ENCODE measurements at regions not wholly inside any gene's neighbourhood (a gene's known extent, or its start where the extent isn't known, plus 50 kb on each side); places are given as distances from the start of the nearest gene placed in this dataset.

- no peak for DNase-seq
These were observed 2003.4 kb downstream of the MAT2B start for GRCh38 chr5:165508861-165509260.

GRCh38 chr5:165521816-165522610 is 2016.6 kb downstream of the MAT2B start:
- no peak for DNase-seq

GRCh38 chr5:165525271-165525670 is 2019.9 kb downstream of the MAT2B start:
- DNase-seq, result no peak

GRCh38 chr5:165526357-165526756 is 2020.9 kb downstream of the MAT2B start:
- DNase-seq, result no peak

- no peak for DNase-seq
These were observed 2022.2 kb downstream of the MAT2B start for GRCh38 chr5:165527577-165527976.

GRCh38 chr5:165538065-165538464 is 2032.6 kb downstream of the MAT2B start:
- DNase-seq, result no peak

GRCh38 chr5:165559645-165560044 is 2054.2 kb downstream of the MAT2B start:
- DNase-seq, result no peak

DNA sequence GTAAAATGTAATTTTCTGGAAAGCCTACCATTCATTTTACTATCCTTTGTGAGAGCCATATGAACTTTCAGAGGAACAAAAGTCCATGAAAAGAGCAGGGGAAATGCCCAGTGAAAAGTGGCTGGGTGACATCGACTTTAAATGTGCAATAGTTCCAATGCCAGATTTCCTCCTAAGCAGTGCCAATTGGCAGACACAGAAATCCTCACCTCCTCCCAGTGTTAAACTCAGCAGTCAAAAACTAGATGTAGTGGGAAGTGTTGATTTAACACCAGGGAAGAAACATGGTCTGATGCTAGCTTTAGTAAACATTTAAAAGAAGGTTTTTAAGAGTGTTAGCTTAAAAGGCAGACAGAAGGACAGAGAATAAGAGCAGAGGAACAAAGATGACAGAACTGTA is 2055.2 kb downstream of the MAT2B start:
- DNase-seq, result no peak

- DNase-seq, result no peak
These were observed 2060.5 kb downstream of the MAT2B start for GRCh38 chr5:165565911-165566310.

- no peak for DNase-seq
These were observed 2064.1 kb downstream of the MAT2B start for GRCh38 chr5:165569551-165569950.

- DNase-seq, result no peak
These were observed 2068.0 kb downstream of the MAT2B start for GRCh38 chr5:165573445-165573844.

DNA sequence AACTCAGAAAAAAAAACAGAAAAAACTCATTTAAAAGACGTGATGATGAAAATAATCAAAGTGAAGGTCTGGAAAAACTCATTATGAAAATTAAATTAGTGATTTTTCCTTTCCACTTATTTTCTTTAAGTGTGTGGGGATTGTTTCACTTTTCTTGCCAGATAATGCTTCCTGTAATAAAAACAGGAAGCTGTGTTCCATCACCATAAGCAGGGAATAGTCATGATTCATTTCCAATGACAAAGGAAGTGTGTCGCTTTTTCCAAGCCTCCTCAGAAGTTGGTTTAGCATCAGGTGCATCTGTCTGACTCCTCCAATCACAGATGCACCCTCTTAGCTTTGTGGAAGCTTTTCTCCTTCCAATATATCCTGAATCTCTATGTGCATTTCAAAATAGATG is 2068.7 kb downstream of the MAT2B start:
- no peak for DNase-seq

DNA sequence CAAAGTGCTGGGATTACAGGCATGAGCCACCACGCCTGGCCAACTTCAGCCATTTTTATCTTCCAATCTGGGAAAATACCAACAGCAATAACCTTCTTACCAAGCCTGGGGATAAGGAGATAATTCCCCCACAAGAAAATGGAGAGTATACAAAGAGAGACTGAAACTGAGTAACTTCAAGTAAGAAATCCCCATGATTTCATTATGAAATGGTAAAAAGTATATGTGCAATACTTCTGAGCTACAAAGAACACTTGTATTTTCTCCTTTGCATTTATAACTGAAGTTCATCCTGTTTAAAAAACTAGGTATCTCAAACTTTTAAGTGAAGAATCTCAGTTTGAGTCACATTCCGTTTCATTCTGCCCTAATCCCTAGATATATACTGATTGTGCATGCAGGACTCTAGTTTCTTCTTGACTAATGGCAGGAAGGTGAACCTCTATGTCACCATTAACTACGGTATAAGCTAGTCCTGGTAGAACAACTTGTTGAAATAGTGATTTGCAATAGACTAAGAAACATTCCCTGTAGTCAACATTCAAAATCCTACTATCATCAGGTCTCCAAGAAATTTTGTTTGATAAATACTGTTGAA is 2071.4 kb downstream of the MAT2B start:
- no peak for DNase-seq

- DNase-seq, result no peak
These were observed 2074.5 kb downstream of the MAT2B start for GRCh38 chr5:165579911-165580310.

GRCh38 chr5:165594693-165595092 is 2089.3 kb downstream of the MAT2B start:
- no peak for DNase-seq

DNA sequence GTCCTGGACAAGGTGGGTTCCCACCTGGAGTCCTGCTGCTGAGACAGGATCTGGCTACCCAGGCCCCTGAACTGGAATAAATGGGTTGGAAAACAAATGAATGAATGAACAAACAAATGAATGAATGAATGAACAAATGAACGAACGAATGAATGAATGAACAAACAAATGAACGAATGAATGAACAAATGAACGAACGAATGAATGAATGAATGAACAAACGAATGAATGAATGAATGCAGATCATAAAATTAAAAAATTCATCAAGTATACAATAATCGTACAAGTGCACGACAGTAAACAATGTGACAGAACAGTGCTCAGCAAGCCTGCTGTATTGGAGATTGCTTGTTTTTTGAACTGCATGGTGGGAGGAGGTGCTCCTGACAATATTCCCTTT is 2097.1 kb downstream of the MAT2B start:
- no peak for DNase-seq

DNA sequence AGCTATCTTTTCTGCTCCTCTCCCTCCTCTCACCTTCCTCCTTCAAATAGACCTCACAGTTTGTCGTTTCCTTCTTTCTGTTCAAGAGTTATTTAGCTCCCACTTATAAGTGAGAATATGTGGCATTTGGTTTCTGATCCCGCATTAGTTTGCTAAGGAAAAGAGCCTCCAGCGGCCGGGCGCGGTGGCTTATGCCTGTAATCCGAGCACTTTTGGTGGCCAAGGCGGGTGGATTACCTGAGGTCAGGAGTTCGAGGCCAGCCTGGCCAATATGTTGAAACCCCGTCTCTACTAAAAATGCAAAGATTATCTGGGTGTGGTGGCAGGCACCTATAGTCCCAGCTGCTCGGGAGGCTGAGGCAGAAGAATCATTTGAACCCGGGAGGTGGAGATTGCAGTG is 2101.6 kb downstream of the MAT2B start:
- no peak for DNase-seq

- no peak for DNase-seq
These were observed 2104.5 kb downstream of the MAT2B start for GRCh38 chr5:165609871-165610270.

DNA sequence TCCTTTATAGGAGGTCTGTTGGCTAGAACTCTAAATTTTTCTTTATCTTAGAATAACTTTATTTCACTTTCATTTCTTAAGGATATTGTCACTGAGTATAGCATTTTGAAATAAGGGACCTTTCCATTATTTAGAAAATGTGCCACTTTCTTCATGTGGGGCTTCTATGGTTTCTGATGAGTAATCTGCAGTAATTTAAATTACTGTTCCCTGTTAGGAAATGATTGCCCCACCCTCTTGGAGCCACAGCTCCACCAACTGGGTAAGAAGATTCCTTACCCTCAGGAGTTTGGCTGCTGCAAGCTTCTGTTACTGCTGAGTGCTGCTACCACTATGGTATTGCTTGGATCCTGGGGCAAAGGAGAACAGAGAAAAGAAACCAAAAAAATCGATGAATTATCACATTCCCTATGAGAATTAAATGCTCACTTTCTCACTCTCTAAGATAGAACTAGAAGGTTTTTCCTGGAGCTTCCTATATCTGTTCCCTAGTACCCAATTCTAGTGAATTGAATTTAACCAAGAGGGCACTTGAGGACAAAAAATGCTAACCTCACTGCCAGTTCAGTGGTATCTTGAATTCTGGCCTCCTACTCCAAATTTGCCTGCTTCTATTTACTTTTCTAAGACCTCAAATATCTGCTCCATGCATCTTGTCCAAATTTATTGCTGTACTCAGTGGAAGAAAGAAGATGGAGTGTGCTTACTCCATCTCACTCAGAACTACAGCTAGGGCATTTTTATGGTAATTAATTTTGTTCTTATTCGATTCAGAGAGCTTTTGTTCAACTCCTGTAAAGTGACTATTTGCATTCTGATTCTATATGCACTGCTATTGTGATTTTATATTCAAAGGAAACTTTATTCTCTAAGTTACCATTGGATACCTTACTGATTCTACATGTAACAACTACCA is 2111.3 kb downstream of the MAT2B start:
- DNase-seq, result no peak

GRCh38 chr5:165617491-165617890 is 2112.1 kb downstream of the MAT2B start:
- DNase-seq, result no peak

- no peak for DNase-seq
These were observed 2115.0 kb downstream of the MAT2B start for GRCh38 chr5:165620394-165620793.

GRCh38 chr5:165622864-165623536 is 2117.6 kb downstream of the MAT2B start:
- no peak for DNase-seq
